CD8-positive, alpha-beta memory T cell (primary cell): ENCODE measurements at regions not wholly inside any gene's neighbourhood (a gene's known extent, or its start where the extent isn't known, plus 50 kb on each side); places are given as distances from the start of the nearest gene placed in this dataset.

Experiments
- CTCF ChIA-PET: fragments of 350-600 bp; sonication (Branson Sonifier 250); formaldehyde crosslinking; loops from one replicate; lab custom pipeline; 2021; ENCODE audit warnings: antibody characterized with exemption; lab: Charles Lee
- POLR2A ChIA-PET: fragments of 350-600 bp; sonication (Branson Sonifier 250); formaldehyde crosslinking; loops from one replicate; lab custom pipeline; 2021; ENCODE audit warnings: antibody characterized with exemption; lab: Charles Lee
- DNase-seq, 5 donors: peaks; one replicate each; pipeline versions ENCODE4 v3.0.0 to v3.0.0-alpha.2; 2020 to 2022; ENCODE audit warnings: mixed read lengths in 1 of 5
- H3K27ac ChIP-seq: one replicate; pipeline ENCODE4 v1.7.0; 2013; ENCODE audit warnings: low read depth, mild to moderate bottlenecking, low read length, moderate library complexity
- H3K27me3 ChIP-seq: 2 replicates; pipeline ENCODE4 v1.7.0; 2013; ENCODE audit warnings: low read length, mild to moderate bottlenecking; ENCODE audit not compliant: insufficient read depth, poor library complexity, severe bottlenecking
- H3K36me3 ChIP-seq: 2 replicates; pipeline ENCODE4 v1.7.0; 2013; ENCODE audit warnings: mild to moderate bottlenecking, low read length, moderate library complexity; ENCODE audit not compliant: insufficient read depth
- H3K4me1 ChIP-seq: 2 replicates; pipeline ENCODE4 v1.7.0; 2013; ENCODE audit warnings: mild to moderate bottlenecking, low read length, moderate library complexity; ENCODE audit not compliant: insufficient read depth
- H3K4me3 ChIP-seq: 2 replicates; pipeline ENCODE4 v1.7.0; 2013; ENCODE audit warnings: mild to moderate bottlenecking, low read length
- H3K9me3 ChIP-seq: 2 replicates; pipeline ENCODE4 v1.7.0; 2013; ENCODE audit warnings: mild to moderate bottlenecking, low read length
- H3K27ac Mint-ChIP-seq, 8 donors: one replicate each; pipeline ENCODE4 v1.8.0; 2020 to 2021; ENCODE audit warnings: mixed read lengths in 8 of 8, mild to moderate bottlenecking in 6 of 8, inconsistent platforms in 3 of 8, moderate library complexity in 3 of 8
- H3K27me3 Mint-ChIP-seq, 2 donors: one replicate each; pipeline ENCODE4 v1.8.0; 2020 to 2021; ENCODE audit warnings: mixed read lengths in 2 of 2, mild to moderate bottlenecking in 1 of 2, moderate library complexity in 1 of 2
- H3K36me3 Mint-ChIP-seq, 3 donors: one replicate each; pipeline ENCODE4 v1.8.0; 2020 to 2021; ENCODE audit warnings: mixed read lengths in 3 of 3, inconsistent platforms in 1 of 3, mild to moderate bottlenecking in 1 of 3
- H3K4me1 Mint-ChIP-seq, 3 donors: one replicate each; pipeline ENCODE4 v1.8.0; 2020 to 2021; ENCODE audit warnings: mixed read lengths in 3 of 3, inconsistent platforms in 1 of 3, mild to moderate bottlenecking in 1 of 3
- H3K4me3 Mint-ChIP-seq, 7 donors: one replicate each; pipeline ENCODE4 v1.8.0; 2020 to 2021; ENCODE audit warnings: mixed read lengths in 7 of 7, mild to moderate bottlenecking in 6 of 7, moderate library complexity in 4 of 7, inconsistent platforms in 2 of 7
- H3K9me3 Mint-ChIP-seq, 5 donors: one replicate each; pipeline ENCODE4 v1.8.0; 2020 to 2022; ENCODE audit warnings: mixed read lengths in 5 of 5, mild to moderate bottlenecking in 3 of 5, moderate library complexity in 2 of 5, inconsistent platforms in 1 of 5

- DNase-seq: no peak
- Mint-ChIP-seq H3K27ac (no peak overlapping the region), H3K4me3 (no peak overlapping the region), H3K36me3 (peaks cover 0 to 2% (median 0%) of the 10 kb centered on the region in 3 donors), H3K27me3 (peaks cover 0 to 4% of the 10 kb centered on the region in 2 donors), H3K4me1 (peaks cover 19 to 39% (median 31%) of the 10 kb centered on the region in 3 donors), H3K9me3 (no peaks in the 10 kb centered on the region)
- CTCF ChIA-PET: no interaction called here
- POLR2A ChIA-PET: no interaction called here
- H3K36me3 ChIP-seq: no peaks in the 10 kb centered on the region
- peaks cover 19% of the 10 kb centered on the region for H3K4me1 ChIP-seq
- H3K27ac ChIP-seq: no peak overlapping the region
- no peaks in the 10 kb centered on the region for H3K27me3 ChIP-seq
- H3K4me3 ChIP-seq: no peak overlapping the region
- no peaks in the 10 kb centered on the region for H3K9me3 ChIP-seq
Measured at GRCh38 chr2:11100976-11101375, 54.3 kb upstream of the SLC66A3 start.

GRCh38 chr2:11101430-11101829 lies 53.8 kb upstream of the SLC66A3 start:
- H3K9me3 ChIP-seq: no peaks in the 10 kb centered on the region
- no peak overlapping the region for H3K4me3 ChIP-seq
- H3K27ac ChIP-seq: no peak overlapping the region
- DNase-seq: no peak
- Mint-ChIP-seq H3K36me3 (peaks cover 0 to 2% (median 0%) of the 10 kb centered on the region in 3 donors), H3K27ac (no peak overlapping the region), H3K9me3 (no peaks in the 10 kb centered on the region), H3K27me3 (peaks cover 0 to 4% of the 10 kb centered on the region in 2 donors), H3K4me3 (no peak overlapping the region), H3K4me1 (peaks cover 21 to 43% (median 35%) of the 10 kb centered on the region in 3 donors)
- no peaks in the 10 kb centered on the region for H3K27me3 ChIP-seq
- peaks cover 19% of the 10 kb centered on the region for H3K4me1 ChIP-seq
- H3K36me3 ChIP-seq: no peaks in the 10 kb centered on the region
- ChIA-PET POLR2A (no interaction called here), CTCF (no interaction called here)

GRCh38 chr2:11102466-11102865 lies 52.8 kb upstream of the SLC66A3 start:
- Mint-ChIP-seq H3K36me3 (peaks cover 0 to 2% (median 0%) of the 10 kb centered on the region in 3 donors), H3K4me1 (peaks cover 22 to 45% (median 37%) of the 10 kb centered on the region in 3 donors), H3K27ac (peak overlapping the region in 1 of 8 donors; percentile 20), H3K9me3 (no peaks in the 10 kb centered on the region), H3K27me3 (peaks cover 0 to 4% of the 10 kb centered on the region in 2 donors), H3K4me3 (peak overlapping the region in 1 of 7 donors; percentile 17)
- Histone ChIP-seq H3K36me3 (no peaks in the 10 kb centered on the region), H3K4me1 (peaks cover 19% of the 10 kb centered on the region), H3K4me3 (no peak overlapping the region), H3K27me3 (no peaks in the 10 kb centered on the region), H3K9me3 (no peaks in the 10 kb centered on the region), H3K27ac (no peak overlapping the region)
- POLR2A ChIA-PET: no interaction called here
- CTCF ChIA-PET: interaction anchor here (1.1 to 2.3 kb wide), 3 partner anchors 9 to 270 kb away, joined by 3 to 5 read pairs (median 4); no protein-coding TSS in a partner anchor
- no peak for DNase-seq

GRCh38 chr2:11102956-11103860 lies 52.1 kb upstream of the SLC66A3 start:
- no peaks in the 10 kb centered on the region for H3K9me3 Mint-ChIP-seq
- H3K4me3 Mint-ChIP-seq: peak overlapping the region in 6 of 7 donors; percentile 72 to 91 (median 78)
- peaks cover 22 to 45% (median 37%) of the 10 kb centered on the region in 3 donors for H3K4me1 Mint-ChIP-seq
- peaks cover 0 to 4% of the 10 kb centered on the region in 2 donors for H3K27me3 Mint-ChIP-seq
- H3K4me1 ChIP-seq: peaks cover 19% of the 10 kb centered on the region
- CTCF ChIA-PET: interaction anchor here (1.1 to 2.3 kb wide), 4 partner anchors 9 to 376 kb away, joined by 3 to 5 read pairs (median 4); no protein-coding TSS in a partner anchor
- H3K9me3 ChIP-seq: no peaks in the 10 kb centered on the region
- POLR2A ChIA-PET: no interaction called here
- H3K36me3 ChIP-seq: no peaks in the 10 kb centered on the region
- no peaks in the 10 kb centered on the region for H3K27me3 ChIP-seq
- peak overlapping the region; percentile 28 for H3K4me3 ChIP-seq
- H3K27ac ChIP-seq: no peak overlapping the region
- H3K27ac Mint-ChIP-seq: peak overlapping the region in 6 of 8 donors; percentile 55 to 88 (median 70)
- no peak for DNase-seq
- H3K36me3 Mint-ChIP-seq: peaks cover 0 to 2% (median 0%) of the 10 kb centered on the region in 3 donors

- ChIA-PET POLR2A (no interaction called here), CTCF (interaction anchor here (1.5 to 2.4 kb wide), 4 partner anchors 25 to 375 kb away, joined by 3 to 10 read pairs (median 4); a partner anchor contains a TSS)
- H3K4me3 Mint-ChIP-seq: peak overlapping the region; percentile 23 to 91 (median 78)
- peak overlapping the region; percentile 28 for H3K4me3 ChIP-seq
- peaks cover 19% of the 10 kb centered on the region for H3K4me1 ChIP-seq
- H3K36me3 Mint-ChIP-seq: peaks cover 0 to 2% (median 0%) of the 10 kb centered on the region in 3 donors
- peaks cover 22 to 45% (median 37%) of the 10 kb centered on the region in 3 donors for H3K4me1 Mint-ChIP-seq
- peaks cover 0 to 4% of the 10 kb centered on the region in 2 donors for H3K27me3 Mint-ChIP-seq
- no peaks in the 10 kb centered on the region for H3K9me3 Mint-ChIP-seq
- H3K27me3 ChIP-seq: no peaks in the 10 kb centered on the region
- no peaks in the 10 kb centered on the region for H3K36me3 ChIP-seq
- peak in 2 of 5 donors; percentile 28 to 70 for DNase-seq
- no peak overlapping the region for H3K27ac ChIP-seq
- no peaks in the 10 kb centered on the region for H3K9me3 ChIP-seq
- H3K27ac Mint-ChIP-seq: peak overlapping the region; percentile 55 to 88 (median 70)
Measured at GRCh38 chr2:11103984-11104793, 51.1 kb upstream of the SLC66A3 start.

GRCh38 chr2:11104794-11105660 lies 50.2 kb upstream of the SLC66A3 start:
- no peak for DNase-seq
- ChIA-PET POLR2A (interaction anchor here (0.6 kb wide), 1 partner anchor 361 kb away, joined by 3 read pairs; the partner anchor contains the start of gene E2F6), CTCF (interaction anchor here (1.5 to 2.4 kb wide), 4 partner anchors 12 to 374 kb away, joined by 3 to 10 read pairs (median 5); a partner anchor contains a TSS)
- no peaks in the 10 kb centered on the region for H3K27me3 ChIP-seq
- Mint-ChIP-seq H3K27me3 (peaks cover 0 to 4% of the 10 kb centered on the region in 2 donors), H3K27ac (peak overlapping the region; percentile 1 to 90 (median 70)), H3K4me1 (peaks cover 22 to 45% (median 37%) of the 10 kb centered on the region in 3 donors), H3K36me3 (peaks cover 0 to 2% (median 0%) of the 10 kb centered on the region in 3 donors), H3K9me3 (no peaks in the 10 kb centered on the region), H3K4me3 (peak overlapping the region in 6 of 7 donors; percentile 72 to 91 (median 78))
- H3K9me3 ChIP-seq: no peaks in the 10 kb centered on the region
- no peaks in the 10 kb centered on the region for H3K36me3 ChIP-seq
- H3K4me3 ChIP-seq: no peak overlapping the region
- H3K27ac ChIP-seq: no peak overlapping the region
- H3K4me1 ChIP-seq: peaks cover 19% of the 10 kb centered on the region
